ENCODE measurements at regions not wholly inside any gene's neighbourhood (a gene's known extent, or its start where the extent isn't known, plus 50 kb on each side); places are given as distances from the start of the nearest gene placed in this dataset.

DNA sequence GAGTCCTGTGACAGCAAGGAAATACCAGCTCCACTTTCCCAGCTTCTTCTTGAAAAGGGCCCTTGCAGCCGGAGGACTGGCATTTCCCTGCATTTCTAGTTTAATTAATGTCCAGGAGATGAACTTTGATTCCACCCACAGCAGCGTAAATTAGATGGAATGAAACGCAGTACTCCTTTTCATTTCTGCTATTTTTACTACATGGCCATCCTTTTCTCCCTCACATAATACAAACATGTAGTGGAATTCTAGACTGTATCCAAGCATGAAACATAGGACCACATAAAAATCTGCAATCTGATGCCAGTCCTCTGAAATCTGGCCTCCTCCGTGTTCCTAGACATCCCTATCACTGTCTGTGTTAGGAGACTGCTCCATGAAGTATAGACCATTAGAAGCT lies 403.2 kb downstream of the NR2F2 start:
- no peaks in the 10 kb centered on the region for H3K4me1 Mint-ChIP-seq (ENCODE audit: low read depth)
- H3K36me3 Mint-ChIP-seq (ENCODE audit: low read depth) = no peaks in the 10 kb centered on the region
- H3K9me3 Mint-ChIP-seq = peaks cover 6% of the 10 kb centered on the region
- H3K4me3 Mint-ChIP-seq = no peak overlapping the region
- H3K27me3 Mint-ChIP-seq (ENCODE audit: low read depth) = no peaks in the 10 kb centered on the region
- H3K27ac Mint-ChIP-seq = no peak overlapping the region

DNA sequence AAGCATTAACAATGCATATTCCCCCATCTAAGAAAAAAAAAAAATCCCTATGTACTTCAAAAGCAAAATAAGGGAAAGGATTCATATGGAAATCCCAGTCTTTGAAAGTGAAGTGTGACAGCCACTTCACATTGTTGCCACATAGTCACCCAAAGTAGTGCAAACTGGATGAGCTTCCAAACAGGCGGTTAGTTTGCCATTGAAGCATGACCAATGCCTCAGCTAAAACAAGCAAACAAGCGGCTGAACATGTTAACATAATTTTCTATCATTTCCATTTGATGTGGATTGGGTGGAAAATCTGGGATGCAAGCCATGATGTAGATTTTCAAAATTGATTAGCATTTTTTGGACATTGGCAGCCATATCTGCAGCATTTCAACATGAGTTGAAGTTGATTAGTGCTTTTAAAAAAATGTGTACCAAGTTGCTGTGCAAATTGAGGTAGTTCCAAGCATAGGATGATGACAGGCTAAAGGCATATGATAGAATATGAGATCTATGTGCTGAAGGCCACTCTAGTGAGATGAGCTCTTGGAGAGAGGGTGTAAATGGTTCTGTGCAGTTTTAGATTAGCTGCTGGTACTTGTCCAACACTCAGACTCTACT lies 405.2 kb downstream of the NR2F2 start:
- Mint-ChIP-seq H3K27me3 (ENCODE audit: low read depth) (no peaks in the 10 kb centered on the region), H3K27ac (no peak overlapping the region), H3K4me1 (ENCODE audit: low read depth) (no peaks in the 10 kb centered on the region), H3K9me3 (peaks cover 6% of the 10 kb centered on the region), H3K36me3 (ENCODE audit: low read depth) (no peaks in the 10 kb centered on the region), H3K4me3 (no peak overlapping the region)

DNA sequence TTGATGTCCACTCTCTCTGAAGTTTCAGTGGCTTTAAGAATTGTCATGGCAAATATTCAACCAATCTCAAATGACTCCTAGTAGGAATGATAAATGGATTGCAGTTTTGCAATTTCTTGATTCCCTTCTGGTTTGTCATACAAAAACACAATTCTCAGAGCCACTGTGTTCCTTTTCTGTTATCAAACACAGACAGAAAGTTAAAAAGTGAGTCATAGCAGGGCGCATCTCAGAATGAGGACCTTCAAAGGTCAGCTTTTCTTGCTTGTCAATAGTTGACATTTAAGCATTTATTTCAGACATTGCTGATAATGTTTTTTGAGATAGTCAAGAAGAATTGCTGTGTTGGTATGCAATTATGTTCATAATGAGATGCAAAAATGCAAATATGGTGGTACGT lies 405.9 kb downstream of the NR2F2 start:
- H3K9me3 Mint-ChIP-seq = peaks cover 6% of the 10 kb centered on the region
- no peaks in the 10 kb centered on the region for H3K36me3 Mint-ChIP-seq (ENCODE audit: low read depth)
- no peak overlapping the region for H3K27ac Mint-ChIP-seq
- H3K27me3 Mint-ChIP-seq (ENCODE audit: low read depth) = no peaks in the 10 kb centered on the region
- no peak overlapping the region for H3K4me3 Mint-ChIP-seq
- H3K4me1 Mint-ChIP-seq (ENCODE audit: low read depth) = no peaks in the 10 kb centered on the region

DNA sequence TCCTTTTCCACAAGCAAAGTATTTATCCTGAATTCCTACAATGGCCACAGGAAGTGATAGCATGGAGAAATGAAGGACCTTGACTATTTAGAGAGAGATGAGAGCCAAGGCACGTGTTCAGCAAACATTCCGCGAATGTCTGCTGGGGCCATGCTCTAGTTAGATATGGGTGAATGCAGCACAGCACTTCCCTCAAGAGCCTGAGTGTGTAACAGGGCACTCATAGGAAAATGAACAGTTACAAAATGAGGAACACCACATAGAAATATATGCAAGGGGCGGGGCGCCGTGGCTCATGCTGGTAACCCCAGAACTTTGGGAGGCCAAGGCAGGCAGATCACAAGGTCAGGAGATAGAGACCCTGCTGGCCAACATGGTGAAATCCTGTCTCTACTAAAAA lies 406.9 kb downstream of the NR2F2 start:
- no peaks in the 10 kb centered on the region for H3K36me3 Mint-ChIP-seq (ENCODE audit: low read depth)
- H3K27me3 Mint-ChIP-seq (ENCODE audit: low read depth) = no peaks in the 10 kb centered on the region
- no peak overlapping the region for H3K4me3 Mint-ChIP-seq
- H3K9me3 Mint-ChIP-seq = no peaks in the 10 kb centered on the region
- H3K27ac Mint-ChIP-seq = no peak overlapping the region
- no peaks in the 10 kb centered on the region for H3K4me1 Mint-ChIP-seq (ENCODE audit: low read depth)

DNA sequence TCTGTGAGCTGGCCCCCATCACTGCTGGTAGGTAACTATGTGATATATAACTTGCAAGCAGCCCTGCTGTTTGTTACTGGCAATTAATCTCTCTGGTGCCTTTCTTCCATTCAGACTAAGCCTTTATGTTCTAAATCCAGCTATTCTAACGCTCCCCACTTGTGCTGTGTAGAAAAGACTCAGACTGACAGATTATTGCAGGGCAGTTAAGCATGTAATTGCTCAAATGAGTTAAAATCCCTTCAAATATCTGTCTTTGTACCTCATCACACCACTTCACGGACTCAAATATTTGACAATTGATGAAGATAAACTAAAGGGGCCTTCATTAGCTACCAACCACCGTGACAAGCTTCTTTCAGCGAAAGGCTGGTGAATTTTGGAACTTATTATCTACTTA lies 416.2 kb downstream of the NR2F2 start:
- no peak overlapping the region for H3K4me3 Mint-ChIP-seq
- H3K4me1 Mint-ChIP-seq (ENCODE audit: low read depth) = no peaks in the 10 kb centered on the region
- no peaks in the 10 kb centered on the region for H3K27me3 Mint-ChIP-seq (ENCODE audit: low read depth)
- no peaks in the 10 kb centered on the region for H3K9me3 Mint-ChIP-seq
- no peaks in the 10 kb centered on the region for H3K36me3 Mint-ChIP-seq (ENCODE audit: low read depth)
- no peak overlapping the region for H3K27ac Mint-ChIP-seq

DNA sequence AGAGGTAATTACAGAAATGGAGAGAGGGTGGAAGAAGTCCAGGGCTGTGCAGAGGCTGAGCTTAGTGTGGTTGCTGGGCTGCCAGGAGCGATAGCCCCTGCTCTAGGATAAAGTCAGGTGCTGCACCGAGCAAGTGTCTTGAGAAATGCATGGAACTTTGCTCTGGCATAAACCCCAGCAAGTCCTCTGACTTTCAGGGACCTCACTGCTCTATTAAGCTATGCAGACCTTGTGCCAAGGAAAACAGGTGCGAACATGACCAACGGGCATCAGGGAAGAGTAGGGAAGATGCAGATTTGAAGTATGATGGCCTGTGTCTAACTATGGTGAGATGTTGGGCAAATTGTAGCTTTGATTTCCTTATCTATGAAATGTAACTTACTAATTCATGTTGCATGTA lies 416.8 kb downstream of the NR2F2 start:
- Mint-ChIP-seq H3K9me3 (no peaks in the 10 kb centered on the region), H3K4me3 (no peak overlapping the region), H3K36me3 (ENCODE audit: low read depth) (no peaks in the 10 kb centered on the region), H3K4me1 (ENCODE audit: low read depth) (no peaks in the 10 kb centered on the region), H3K27ac (no peak overlapping the region), H3K27me3 (ENCODE audit: low read depth) (no peaks in the 10 kb centered on the region)

DNA sequence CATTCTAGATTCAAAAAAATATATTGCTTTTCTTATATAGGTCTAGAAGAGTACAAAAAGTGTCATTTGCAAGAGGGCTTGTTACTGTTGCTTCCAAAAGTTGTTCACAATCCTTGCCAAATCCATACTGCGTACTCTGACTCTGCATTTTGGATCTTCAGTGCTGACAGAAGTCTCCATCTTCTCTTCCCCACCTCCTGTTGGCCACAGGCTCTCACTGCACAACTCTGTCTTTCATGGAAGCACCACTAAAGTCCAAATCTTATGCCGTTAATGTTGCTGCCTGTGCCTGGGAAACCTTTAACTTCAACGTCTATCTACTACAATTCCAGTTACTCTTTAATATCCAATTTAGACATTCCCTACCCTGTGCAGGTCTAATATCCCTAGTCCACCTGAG lies 419.9 kb downstream of the NR2F2 start:
- Mint-ChIP-seq H3K27me3 (ENCODE audit: low read depth) (no peaks in the 10 kb centered on the region), H3K36me3 (ENCODE audit: low read depth) (no peaks in the 10 kb centered on the region), H3K4me1 (ENCODE audit: low read depth) (no peaks in the 10 kb centered on the region), H3K9me3 (no peaks in the 10 kb centered on the region), H3K4me3 (no peak overlapping the region), H3K27ac (no peak overlapping the region)

DNA sequence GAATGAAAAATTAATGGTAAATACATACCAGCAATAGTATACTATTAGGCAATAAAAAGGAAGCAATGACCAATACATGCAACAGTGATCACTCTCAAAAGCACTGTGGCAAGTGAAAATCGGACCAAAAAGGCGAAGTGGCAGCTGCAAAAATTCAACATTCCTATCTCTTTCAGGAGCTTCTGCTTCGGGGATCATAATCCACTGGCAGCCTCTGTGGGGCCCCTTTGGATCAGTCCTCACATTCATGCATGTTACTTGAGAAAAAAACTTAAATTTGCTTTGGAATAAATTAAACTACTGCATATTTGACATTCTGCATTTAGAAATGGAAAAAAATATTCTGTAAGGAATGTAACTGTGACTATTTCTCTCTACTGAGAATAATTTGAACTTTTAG lies 425.6 kb downstream of the NR2F2 start:
- no peaks in the 10 kb centered on the region for H3K4me1 Mint-ChIP-seq (ENCODE audit: low read depth)

DNA sequence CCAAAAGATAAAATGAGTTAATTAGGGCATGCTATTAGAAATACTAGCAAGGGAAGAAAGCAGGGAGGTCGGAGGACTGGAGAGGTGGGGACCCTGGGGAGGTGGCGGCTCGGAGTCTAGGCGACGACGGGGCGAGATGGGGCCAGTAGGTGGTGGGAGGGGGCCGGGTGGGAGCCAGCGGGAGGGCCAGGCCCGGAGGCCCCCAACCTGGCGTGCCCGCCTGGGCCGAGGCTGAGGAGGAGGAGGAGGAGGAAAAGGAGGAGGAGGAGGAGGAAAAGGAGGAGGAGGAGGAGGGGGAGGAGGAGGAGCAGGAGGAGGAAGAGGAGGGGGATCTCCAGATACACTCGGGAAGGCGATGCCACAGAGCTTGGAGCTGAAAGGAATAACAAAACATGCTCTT lies 426.2 kb downstream of the NR2F2 start:
- H3K4me3 Mint-ChIP-seq = no peak overlapping the region
- no peak overlapping the region for H3K27ac Mint-ChIP-seq
- no peaks in the 10 kb centered on the region for H3K36me3 Mint-ChIP-seq (ENCODE audit: low read depth)
- peaks cover 5% of the 10 kb centered on the region for H3K9me3 Mint-ChIP-seq
- H3K4me1 Mint-ChIP-seq (ENCODE audit: low read depth) = no peaks in the 10 kb centered on the region
- H3K27me3 Mint-ChIP-seq (ENCODE audit: low read depth) = no peaks in the 10 kb centered on the region

More for the DNA sequence above, 425.6 kb downstream of the NR2F2 start:
- H3K9me3 Mint-ChIP-seq = peaks cover 5% of the 10 kb centered on the region
- no peaks in the 10 kb centered on the region for H3K27me3 Mint-ChIP-seq (ENCODE audit: low read depth)
- H3K27ac Mint-ChIP-seq = no peak overlapping the region
- H3K4me3 Mint-ChIP-seq = no peak overlapping the region
- H3K36me3 Mint-ChIP-seq (ENCODE audit: low read depth) = no peaks in the 10 kb centered on the region

DNA sequence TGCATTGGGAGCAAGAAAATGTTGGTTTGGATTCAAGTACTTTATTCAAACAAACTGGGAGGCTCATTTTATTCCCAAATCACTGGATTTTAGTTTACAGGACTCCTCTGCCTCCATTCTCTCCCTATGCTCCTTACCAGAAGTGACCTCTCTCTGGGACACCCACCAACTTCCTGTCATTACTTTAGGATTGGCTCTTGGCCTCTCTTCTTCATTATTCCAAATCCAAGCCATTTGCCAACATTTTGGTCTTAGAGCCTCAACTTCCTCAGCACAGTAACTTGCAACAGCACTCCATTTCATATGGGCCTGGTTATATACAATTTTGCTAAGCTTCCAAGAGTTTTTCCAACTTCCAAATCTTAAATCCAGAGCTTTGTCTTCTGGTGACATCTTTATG lies 432.1 kb downstream of the NR2F2 start:
- Mint-ChIP-seq H3K4me1 (ENCODE audit: low read depth) (no peaks in the 10 kb centered on the region), H3K4me3 (no peak overlapping the region), H3K27ac (no peak overlapping the region), H3K27me3 (ENCODE audit: low read depth) (no peaks in the 10 kb centered on the region), H3K36me3 (ENCODE audit: low read depth) (no peaks in the 10 kb centered on the region), H3K9me3 (peaks cover 1% of the 10 kb centered on the region)

DNA sequence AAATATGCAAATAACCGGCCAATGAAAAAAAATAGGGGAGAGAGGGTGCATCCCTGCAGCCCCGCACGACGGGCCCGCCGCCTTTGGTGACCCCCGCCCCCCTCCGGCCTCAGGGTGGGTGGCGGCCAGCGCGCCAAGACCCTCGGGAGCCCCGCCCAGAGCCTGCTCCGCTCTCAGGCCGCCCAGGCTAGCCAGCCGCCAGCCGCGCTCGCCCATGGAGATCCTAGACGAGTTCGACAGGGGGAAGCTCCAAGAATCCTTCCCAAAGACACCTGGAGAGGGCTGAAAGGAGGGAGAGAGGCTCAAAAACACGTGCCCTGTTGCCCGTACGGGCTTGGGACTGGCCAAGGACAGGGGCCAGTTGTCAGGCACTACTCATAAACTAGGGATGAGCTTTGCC lies 434.0 kb downstream of the NR2F2 start:
- no peaks in the 10 kb centered on the region for H3K9me3 Mint-ChIP-seq
- H3K4me3 Mint-ChIP-seq = no peak overlapping the region
- no peaks in the 10 kb centered on the region for H3K4me1 Mint-ChIP-seq (ENCODE audit: low read depth)
- H3K36me3 Mint-ChIP-seq (ENCODE audit: low read depth) = no peaks in the 10 kb centered on the region
- H3K27me3 Mint-ChIP-seq (ENCODE audit: low read depth) = no peaks in the 10 kb centered on the region
- H3K27ac Mint-ChIP-seq = no peak overlapping the region

DNA sequence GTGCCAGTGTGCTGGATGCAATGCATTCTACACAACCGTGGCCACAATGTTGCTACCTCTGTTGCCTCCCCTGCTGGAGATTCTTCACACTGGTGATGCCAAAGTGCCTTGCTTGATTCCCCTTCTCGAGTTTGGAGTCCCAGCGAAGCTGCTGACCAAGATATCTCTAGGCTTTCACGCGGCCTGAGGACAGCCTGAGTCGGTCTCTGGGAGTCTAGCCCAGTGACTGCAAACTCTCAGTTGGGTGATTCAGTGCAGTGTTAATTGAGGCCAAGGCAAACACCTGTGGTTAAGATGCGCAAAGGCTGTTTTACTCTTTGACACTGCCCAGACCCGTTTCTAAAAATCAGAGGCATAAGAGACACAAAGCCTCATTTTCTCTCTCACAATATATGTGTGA lies 434.4 kb downstream of the NR2F2 start:
- H3K4me3 Mint-ChIP-seq = no peak overlapping the region
- H3K27ac Mint-ChIP-seq = no peak overlapping the region
- H3K9me3 Mint-ChIP-seq = no peaks in the 10 kb centered on the region
- no peaks in the 10 kb centered on the region for H3K4me1 Mint-ChIP-seq (ENCODE audit: low read depth)
- H3K36me3 Mint-ChIP-seq (ENCODE audit: low read depth) = no peaks in the 10 kb centered on the region
- H3K27me3 Mint-ChIP-seq (ENCODE audit: low read depth) = no peaks in the 10 kb centered on the region

DNA sequence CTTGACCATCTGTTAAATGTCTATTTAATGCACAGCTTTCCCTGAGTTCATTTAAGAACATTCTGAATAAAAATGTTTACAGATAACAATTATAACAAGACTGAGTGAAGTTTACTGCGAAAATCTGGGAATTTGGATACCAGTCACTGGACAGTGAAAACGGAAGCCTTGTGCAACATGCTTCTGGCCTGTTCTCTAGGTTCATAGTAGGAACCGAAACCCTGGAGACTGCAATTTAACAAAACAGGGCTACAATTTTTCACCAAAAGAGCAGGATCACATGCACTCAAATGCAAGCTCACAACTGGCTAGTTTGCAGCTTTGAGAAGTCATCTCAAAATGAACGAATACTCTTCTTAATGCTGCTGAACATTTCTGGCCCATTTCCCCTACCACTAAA lies 435.9 kb downstream of the NR2F2 start:
- H3K27me3 Mint-ChIP-seq (ENCODE audit: low read depth) = no peaks in the 10 kb centered on the region
- H3K4me3 Mint-ChIP-seq = no peak overlapping the region
- peaks cover 3% of the 10 kb centered on the region for H3K9me3 Mint-ChIP-seq
- H3K36me3 Mint-ChIP-seq (ENCODE audit: low read depth) = no peaks in the 10 kb centered on the region
- no peaks in the 10 kb centered on the region for H3K4me1 Mint-ChIP-seq (ENCODE audit: low read depth)
- H3K27ac Mint-ChIP-seq = no peak overlapping the region

DNA sequence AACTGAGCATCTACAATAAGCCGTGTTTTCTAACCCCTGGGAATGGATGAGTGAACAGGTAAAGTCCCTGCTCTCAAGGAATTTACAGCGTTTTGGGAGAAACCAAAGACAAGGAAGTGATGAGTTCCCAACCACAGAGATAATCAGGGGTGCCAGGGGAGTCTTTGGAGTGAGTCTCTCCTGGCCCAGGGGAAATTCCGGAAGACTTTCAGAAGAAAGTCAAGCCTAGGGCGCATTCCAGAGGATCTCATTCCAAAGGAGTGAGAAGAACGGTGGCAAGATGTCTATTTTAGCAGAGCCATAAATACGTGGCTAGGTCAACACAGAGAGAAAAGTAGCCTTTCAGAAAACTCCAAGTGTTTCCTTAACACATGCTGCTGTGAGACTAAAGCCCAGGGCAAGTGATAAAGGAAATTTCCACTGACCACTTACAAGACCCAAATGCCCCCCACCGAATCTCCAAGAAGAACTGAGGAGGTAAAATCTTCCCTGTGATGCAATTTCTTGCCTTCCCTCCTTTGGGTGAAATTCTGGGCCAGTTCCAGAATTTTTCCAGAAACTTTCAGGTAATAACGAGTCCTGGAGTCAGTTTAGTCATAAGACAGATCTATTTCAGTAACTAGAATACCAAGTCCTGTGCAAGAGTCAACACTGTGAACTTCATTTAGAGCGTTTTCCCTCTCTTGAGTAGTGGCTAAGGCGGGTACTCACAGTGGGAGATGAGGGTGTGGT lies 437.4 kb downstream of the NR2F2 start:
- Mint-ChIP-seq H3K27ac (no peak overlapping the region), H3K9me3 (peaks cover 3% of the 10 kb centered on the region), H3K4me1 (ENCODE audit: low read depth) (no peaks in the 10 kb centered on the region), H3K27me3 (ENCODE audit: low read depth) (no peaks in the 10 kb centered on the region), H3K36me3 (ENCODE audit: low read depth) (no peaks in the 10 kb centered on the region), H3K4me3 (no peak overlapping the region)

DNA sequence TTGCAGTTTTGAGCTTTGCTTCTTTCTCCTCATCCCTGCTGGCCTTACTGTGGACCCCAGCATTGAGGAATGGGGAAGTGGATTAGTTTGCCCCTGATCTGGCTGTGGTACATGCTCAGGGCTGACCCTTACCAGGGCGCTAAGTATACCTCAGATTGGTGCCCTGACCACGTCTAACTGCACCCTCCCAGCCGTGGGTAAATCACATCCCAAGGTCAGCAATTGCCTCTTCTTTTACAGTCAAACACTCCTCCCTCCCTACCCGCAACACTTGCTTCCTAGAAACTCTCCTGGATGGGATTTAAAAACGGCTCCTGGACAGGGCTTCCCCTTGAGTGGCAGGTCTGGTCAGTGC lies 437.9 kb downstream of the NR2F2 start:
- H3K27ac Mint-ChIP-seq = no peak overlapping the region
- H3K4me1 Mint-ChIP-seq (ENCODE audit: low read depth) = no peaks in the 10 kb centered on the region
- H3K27me3 Mint-ChIP-seq (ENCODE audit: low read depth) = no peaks in the 10 kb centered on the region
- no peak overlapping the region for H3K4me3 Mint-ChIP-seq
- peaks cover 3% of the 10 kb centered on the region for H3K9me3 Mint-ChIP-seq
- H3K36me3 Mint-ChIP-seq (ENCODE audit: low read depth) = no peaks in the 10 kb centered on the region

DNA sequence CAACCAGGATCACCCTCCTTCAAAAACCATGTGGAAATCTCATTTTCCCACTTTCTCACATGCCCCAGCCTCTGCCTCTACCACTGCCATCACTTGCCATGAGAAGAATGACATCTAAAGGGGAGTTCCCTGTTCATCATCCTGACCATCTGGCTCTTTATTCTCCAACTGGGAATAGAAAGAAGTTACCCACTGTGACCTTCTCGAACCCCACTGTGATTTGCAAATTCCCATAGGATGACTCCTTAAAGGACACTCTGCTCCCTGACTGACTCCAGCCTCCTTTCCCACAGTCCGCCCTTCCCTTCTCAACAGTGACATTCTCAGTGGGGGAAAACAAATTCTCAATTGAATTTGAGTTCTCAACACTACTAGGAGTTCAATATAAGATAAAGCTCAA lies 440.5 kb downstream of the NR2F2 start:
- H3K27me3 Mint-ChIP-seq (ENCODE audit: low read depth) = no peaks in the 10 kb centered on the region
- no peak overlapping the region for H3K27ac Mint-ChIP-seq
- H3K9me3 Mint-ChIP-seq = peaks cover 3% of the 10 kb centered on the region
- H3K4me3 Mint-ChIP-seq = no peak overlapping the region
- no peaks in the 10 kb centered on the region for H3K4me1 Mint-ChIP-seq (ENCODE audit: low read depth)
- no peaks in the 10 kb centered on the region for H3K36me3 Mint-ChIP-seq (ENCODE audit: low read depth)
